ENCODE measurements at regions not wholly inside any gene's neighbourhood (a gene's known extent, or its start where the extent isn't known, plus 50 kb on each side); places are given as distances from the start of the nearest gene placed in this dataset.
A peak's percentile ranks its signal among the peaks of the same experiment; 100 is the strongest.
"Not testable (repeated sequence)": the region's sequence is repeated elsewhere in the genome, so short reads cannot be mapped to it uniquely, and the experiment has no call there.

DNA sequence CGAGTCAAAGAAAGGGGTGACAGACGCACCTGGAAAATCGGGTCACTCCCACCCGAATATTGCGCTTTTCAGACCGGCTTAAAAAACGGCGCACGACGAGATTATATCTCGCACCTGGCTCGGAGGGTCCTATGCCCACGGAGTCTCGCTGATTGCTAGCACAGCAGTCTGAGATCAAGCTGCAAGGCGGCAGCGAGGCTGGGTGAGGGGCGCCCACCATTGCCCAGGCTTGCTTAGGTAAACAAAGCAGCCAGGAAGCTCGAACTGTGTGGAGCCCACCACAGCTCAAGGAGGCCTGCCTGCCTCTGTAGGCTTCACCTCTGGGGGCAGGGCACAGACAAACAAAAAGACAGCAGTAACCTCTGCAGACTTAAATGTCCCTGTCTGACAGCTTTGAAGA lies 832.6 kb upstream of the HS3ST5 start:
- DNase-seq (ENCODE audit: low read depth, low spot score); BruUV-seq (replicated peaks); H3K4me3 ChIP-seq (replicated peaks in 1 of 2; ENCODE audit: low read depth in 1 of 2, low read length in 2 of 2); RAD21 ChIA-PET (ENCODE audit: low non-redundant PET in 1 of 2, low total read pairs in 2 of 2, uncharacterized antibody in 2 of 2, unreplicated experiment in 2 of 2); H3K9me2 ChIP-seq (ENCODE audit: insufficient read depth); CTCF ChIA-PET; POLR2A ChIA-PET; intact Hi-C loops (cut with micrococcal nuclease); H3K4me1 ChIP-seq (ENCODE audit: control insufficient read depth in 1 of 2, insufficient read depth in 2 of 2, low read length in 2 of 2); H3K79me2 ChIP-seq (ENCODE audit: insufficient read depth, low read length); H3K9ac ChIP-seq (ENCODE audit: low read length); H2AFZ ChIP-seq (ENCODE audit: low read depth, low read length, poor library complexity, severe bottlenecking); ATAC-seq; H3K36me3 ChIP-seq (ENCODE audit: control insufficient read depth in 1 of 2, insufficient read depth in 2 of 2, low read length in 2 of 2); H3K27me3 ChIP-seq (ENCODE audit: insufficient read depth, low read length); H3K9me3 ChIP-seq (ENCODE audit: control insufficient read depth in 1 of 2, insufficient read depth in 1 of 2, low read depth in 1 of 2, low read length in 2 of 2); H3K27ac ChIP-seq (ENCODE audit: low read depth, low read length); H3K4me2 ChIP-seq (ENCODE audit: low read length); H4K20me1 ChIP-seq (ENCODE audit: insufficient read depth): not testable (repeated sequence)

DNA sequence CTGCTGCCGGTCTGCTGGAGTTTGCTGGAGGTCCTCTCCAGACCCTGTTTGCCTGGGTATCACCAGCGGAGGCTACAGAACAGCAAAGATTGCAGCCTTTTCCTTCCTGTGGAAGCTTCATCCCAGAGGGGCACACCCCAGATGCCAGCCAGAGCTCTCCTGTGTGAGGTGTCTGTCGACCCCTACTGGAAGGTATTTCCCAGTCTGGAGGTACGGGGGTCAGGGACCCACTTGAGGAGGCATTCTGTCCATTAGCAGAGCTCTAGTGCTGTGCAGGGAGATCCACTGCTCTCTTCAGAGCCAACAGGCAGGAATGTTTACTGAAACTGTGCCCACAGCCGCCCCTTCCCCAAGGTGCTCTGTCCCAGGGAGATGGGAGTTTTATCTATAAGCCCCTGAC lies 823.1 kb upstream of the HS3ST5 start:
- ATAC-seq; H2AFZ ChIP-seq (ENCODE audit: low read depth, low read length, poor library complexity, severe bottlenecking); BruUV-seq (replicated peaks); POLR2A ChIA-PET; H3K4me3 ChIP-seq (replicated peaks in 1 of 2; ENCODE audit: low read depth in 1 of 2, low read length in 2 of 2); CTCF ChIA-PET; H3K9ac ChIP-seq (ENCODE audit: low read length); intact Hi-C loops (cut with micrococcal nuclease); H3K36me3 ChIP-seq (ENCODE audit: control insufficient read depth in 1 of 2, insufficient read depth in 2 of 2, low read length in 2 of 2); H3K27ac ChIP-seq (ENCODE audit: low read depth, low read length); H4K20me1 ChIP-seq (ENCODE audit: insufficient read depth); RAD21 ChIA-PET (ENCODE audit: low non-redundant PET in 1 of 2, low total read pairs in 2 of 2, uncharacterized antibody in 2 of 2, unreplicated experiment in 2 of 2); H3K9me2 ChIP-seq (ENCODE audit: insufficient read depth); H3K9me3 ChIP-seq (ENCODE audit: control insufficient read depth in 1 of 2, insufficient read depth in 1 of 2, low read depth in 1 of 2, low read length in 2 of 2); H3K4me2 ChIP-seq (ENCODE audit: low read length); H3K79me2 ChIP-seq (ENCODE audit: insufficient read depth, low read length); H3K4me1 ChIP-seq (ENCODE audit: control insufficient read depth in 1 of 2, insufficient read depth in 2 of 2, low read length in 2 of 2); DNase-seq (ENCODE audit: low read depth, low spot score); H3K27me3 ChIP-seq (ENCODE audit: insufficient read depth, low read length): not testable (repeated sequence)
- TF ChIP-seq, protein P1, sequence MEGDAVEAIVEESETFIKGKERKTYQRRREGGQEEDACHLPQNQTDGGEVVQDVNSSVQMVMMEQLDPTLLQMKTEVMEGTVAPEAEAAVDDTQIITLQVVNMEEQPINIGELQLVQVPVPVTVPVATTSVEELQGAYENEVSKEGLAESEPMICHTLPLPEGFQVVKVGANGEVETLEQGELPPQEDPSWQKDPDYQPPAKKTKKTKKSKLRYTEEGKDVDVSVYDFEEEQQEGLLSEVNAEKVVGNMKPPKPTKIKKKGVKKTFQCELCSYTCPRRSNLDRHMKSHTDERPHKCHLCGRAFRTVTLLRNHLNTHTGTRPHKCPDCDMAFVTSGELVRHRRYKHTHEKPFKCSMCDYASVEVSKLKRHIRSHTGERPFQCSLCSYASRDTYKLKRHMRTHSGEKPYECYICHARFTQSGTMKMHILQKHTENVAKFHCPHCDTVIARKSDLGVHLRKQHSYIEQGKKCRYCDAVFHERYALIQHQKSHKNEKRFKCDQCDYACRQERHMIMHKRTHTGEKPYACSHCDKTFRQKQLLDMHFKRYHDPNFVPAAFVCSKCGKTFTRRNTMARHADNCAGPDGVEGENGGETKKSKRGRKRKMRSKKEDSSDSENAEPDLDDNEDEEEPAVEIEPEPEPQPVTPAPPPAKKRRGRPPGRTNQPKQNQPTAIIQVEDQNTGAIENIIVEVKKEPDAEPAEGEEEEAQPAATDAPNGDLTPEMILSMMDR (IDR thresholded peaks at IDR 0.05 in 2 of 3, conservative IDR thresholded peaks at IDR 0.05 in 1 of 3; ENCODE audit: borderline replicate concordance in 1 of 3, insufficient read depth in 1 of 3, low read depth in 2 of 3, low read length in 2 of 3), result 0 out of 6 replicates have a peak, but pooled peaks of 2 of the 3 experiments have one; percentile 10 to 21
- peak; percentile 11; the same call in 1 of the 2 replicates for TF ChIP-seq RAD21 (IDR thresholded peaks at IDR 0.05; ENCODE audit: low read depth)
